Mesenchymal stem cell (in vitro differentiated cells and primary cell): ENCODE measurements at regions not wholly inside any gene's neighbourhood (a gene's known extent, or its start where the extent isn't known, plus 50 kb on each side); places are given as distances from the start of the nearest gene placed in this dataset.

Experiments
- DNase-seq: peaks from one replicate; pipeline ENCODE4 v3.0.0-alpha.2; 2013
- H2AFZ ChIP-seq: one replicate; pipeline ENCODE4 v1.6.1; 2013; ENCODE audit warnings: low read depth, mild to moderate bottlenecking, control low read depth, inconsistent platforms, low read length, moderate library complexity
- H2AK5ac ChIP-seq: 2 replicates; pipeline ENCODE4 v1.6.1; 2013; ENCODE audit warnings: low read length, moderate library complexity, mild to moderate bottlenecking, inconsistent platforms; ENCODE audit not compliant: severe bottlenecking
- H2BK120ac ChIP-seq: one replicate; pipeline ENCODE4 v1.6.1; 2013; ENCODE audit warnings: low read depth, mild to moderate bottlenecking, inconsistent platforms, low read length, moderate library complexity
- H2BK12ac ChIP-seq, 2 experiments: one replicate each; pipeline ENCODE4 v1.6.1; 2013; ENCODE audit warnings: inconsistent platforms in 2 of 2, low read length in 2 of 2, mild to moderate bottlenecking in 2 of 2, moderate library complexity in 2 of 2, control low read depth in 1 of 2
- H2BK15ac ChIP-seq: one replicate; pipeline ENCODE4 v1.6.1; 2013; ENCODE audit warnings: mild to moderate bottlenecking, low read depth, inconsistent platforms; ENCODE audit not compliant: poor library complexity, severe bottlenecking
- H2BK5ac ChIP-seq: 2 replicates; pipeline ENCODE4 v1.6.1; 2013; ENCODE audit warnings: low read depth, mild to moderate bottlenecking, low read length, control low read depth, inconsistent platforms; ENCODE audit not compliant: poor library complexity, severe bottlenecking
- H3K14ac ChIP-seq, 2 experiments: one replicate each; pipeline ENCODE4 v1.6.1; 2013; ENCODE audit warnings: inconsistent platforms in 2 of 2, low read length in 2 of 2, control low read depth in 1 of 2, mild to moderate bottlenecking in 1 of 2, moderate library complexity in 1 of 2
- H3K18ac ChIP-seq, 2 experiments: one replicate each; pipeline ENCODE4 v1.6.1; 2013; ENCODE audit warnings: inconsistent platforms in 2 of 2, low read length in 2 of 2, control low read depth in 1 of 2, low read depth in 1 of 2, mild to moderate bottlenecking in 1 of 2
- H3K23ac ChIP-seq, 2 experiments: one replicate each; pipeline ENCODE4 v1.6.1; 2013; ENCODE audit warnings: inconsistent platforms in 2 of 2, low read length in 2 of 2, mild to moderate bottlenecking in 2 of 2, moderate library complexity in 2 of 2, control low read depth in 1 of 2
- H3K27ac ChIP-seq: 2 replicates; pipeline ENCODE4 v1.5.1; 2013; ENCODE audit warnings: mild to moderate bottlenecking, moderate library complexity, low read length, control low read depth, inconsistent platforms; ENCODE audit not compliant: poor library complexity, severe bottlenecking
- H3K27me3 ChIP-seq, 2 experiments: 2 replicates each; pipeline versions ENCODE4 v1.6.1 to v1.7.0; 2013; ENCODE audit warnings: low read length in 2 of 2, mild to moderate bottlenecking in 2 of 2, moderate library complexity in 2 of 2, control low read depth in 1 of 2, inconsistent platforms in 1 of 2; ENCODE audit not compliant: control insufficient read depth in 1 of 2, insufficient read depth in 1 of 2
- H3K36me3 ChIP-seq, 2 experiments: 2 replicates each; pipeline versions ENCODE4 v1.6.1 to v1.7.0; 2013; ENCODE audit warnings: low read length in 2 of 2, control low read depth in 1 of 2, inconsistent platforms in 1 of 2, low read depth in 1 of 2, mild to moderate bottlenecking in 1 of 2; ENCODE audit not compliant: insufficient read depth in 2 of 2, control insufficient read depth in 1 of 2
- H3K4ac ChIP-seq, 2 experiments: one replicate each; pipeline ENCODE4 v1.6.1; 2013; ENCODE audit warnings: inconsistent platforms in 2 of 2, low read length in 2 of 2, mild to moderate bottlenecking in 2 of 2, moderate library complexity in 2 of 2, control low read depth in 1 of 2, low read depth in 1 of 2
- H3K4me1 ChIP-seq: 2 replicates; pipeline ENCODE4 v1.6.1; 2013; ENCODE audit warnings: low read depth, low read length, control low read depth; ENCODE audit not compliant: control insufficient read depth, insufficient read depth
- H3K4me2 ChIP-seq: 2 replicates; pipeline ENCODE4 v1.6.1; 2013; ENCODE audit warnings: low read length, mild to moderate bottlenecking, inconsistent platforms; ENCODE audit not compliant: poor library complexity, severe bottlenecking
- H3K4me3 ChIP-seq, 2 experiments: 2 replicates each; pipeline versions ENCODE4 v1.5.1 to v1.7.0; 2013; ENCODE audit warnings: low read length in 2 of 2, mild to moderate bottlenecking in 2 of 2, control low read depth in 1 of 2, low read depth in 1 of 2; ENCODE audit not compliant: insufficient read depth in 1 of 2
- H3K79me1 ChIP-seq: replicated peaks from 2 replicates; pipeline ENCODE4 v1.6.1; 2013; ENCODE audit warnings: mild to moderate bottlenecking, control low read depth, low read length, inconsistent platforms; ENCODE audit not compliant: poor library complexity, severe bottlenecking
- H3K9ac ChIP-seq: 2 replicates; pipeline ENCODE4 v1.7.0; 2013; ENCODE audit warnings: mild to moderate bottlenecking, low read length, moderate library complexity
- H3K9me3 ChIP-seq: 2 replicates; pipeline ENCODE4 v1.7.0; 2013; ENCODE audit warnings: mild to moderate bottlenecking, low read length; ENCODE audit not compliant: control insufficient read depth
- H4K8ac ChIP-seq: one replicate; pipeline ENCODE4 v1.6.1; 2013; ENCODE audit warnings: inconsistent platforms, mild to moderate bottlenecking, low read length, moderate library complexity
- H4K91ac ChIP-seq: one replicate; pipeline ENCODE4 v1.6.1; 2013; ENCODE audit warnings: mild to moderate bottlenecking, low read length, inconsistent platforms
- WGBS: methylation state at CpG from one replicate; pipeline ENCODE4 v1.1.7; 2013; ENCODE audit warnings: mixed read lengths; 5-methylcytosine and 5-hydroxymethylcytosine counted together

DNA sequence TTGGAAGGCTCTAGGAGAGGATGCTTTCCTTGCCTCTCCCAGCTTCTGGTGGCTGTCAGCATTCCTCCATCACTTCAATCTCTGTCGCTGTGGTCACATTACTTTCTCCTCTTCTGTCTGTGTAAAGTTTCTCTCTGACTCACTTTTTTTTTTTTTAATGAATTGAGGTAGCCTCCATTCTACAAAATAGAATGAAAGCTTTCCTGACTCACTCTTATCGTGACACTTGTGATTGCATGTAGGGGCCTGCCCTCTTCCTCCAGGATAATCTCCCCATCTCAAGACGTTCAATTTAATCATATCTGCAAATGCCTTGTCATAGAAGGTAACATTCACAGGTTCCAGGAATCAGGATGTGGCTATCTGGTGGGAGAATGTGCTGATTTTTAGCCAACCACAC is 153.5 kb upstream of the HMGA2 start:
- H3K14ac ChIP-seq = no peak overlapping the region
- H2AK5ac ChIP-seq = no peak overlapping the region
- peak overlapping the region; percentile 59 to 71 for H2BK12ac ChIP-seq
- H3K79me1 ChIP-seq = no peaks in the 10 kb centered on the region
- H4K8ac ChIP-seq = peak overlapping the region; percentile 24
- peak overlapping the region in 1 of 2 experiments; percentile 32 for H3K4ac ChIP-seq
- H3K4me1 ChIP-seq = peaks cover 2% of the 10 kb centered on the region
- no peaks in the 10 kb centered on the region for H3K9me3 ChIP-seq
- H3K18ac ChIP-seq = peak overlapping the region; percentile 18 to 72
- H3K4me2 ChIP-seq = no peak overlapping the region
- H2BK120ac ChIP-seq = peak overlapping the region; percentile 71
- no peak overlapping the region for H3K23ac ChIP-seq
- H3K36me3 ChIP-seq = no peaks in the 10 kb centered on the region
- no peak overlapping the region for H2BK15ac ChIP-seq
- no peak overlapping the region for H3K9ac ChIP-seq
- peak overlapping the region; percentile 34 for H4K91ac ChIP-seq
- H3K27ac ChIP-seq = no peak overlapping the region
- peak; percentile 38 for DNase-seq
- H3K27me3 ChIP-seq = no peaks in the 10 kb centered on the region
- H2AFZ ChIP-seq = no peak overlapping the region
- no peak overlapping the region for H3K4me3 ChIP-seq
- WGBS = 27% methylated on average over 2 of the region's 3 CpGs
- no peak overlapping the region for H2BK5ac ChIP-seq

DNA sequence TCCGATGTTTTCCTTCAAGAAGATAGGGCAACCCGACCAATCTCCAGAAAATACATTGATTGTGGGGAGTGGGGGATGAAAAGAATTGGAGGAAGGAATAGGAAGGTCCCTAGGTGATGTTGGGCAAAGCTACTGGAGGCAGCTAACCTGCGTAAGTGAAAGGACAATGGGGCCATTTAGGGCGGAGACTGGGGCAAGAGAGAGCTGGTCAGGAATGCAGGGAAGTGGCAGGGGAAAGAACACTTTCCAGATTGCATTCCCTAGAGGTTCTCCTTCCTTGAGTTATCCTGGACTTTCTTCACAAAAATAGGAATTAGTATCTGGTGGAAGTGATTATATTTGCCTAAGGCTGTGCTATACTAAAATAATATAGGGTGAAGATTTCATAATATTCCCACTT is 151.8 kb upstream of the HMGA2 start:
- Histone ChIP-seq H2AK5ac (peak overlapping the region; percentile 2), H3K14ac (no peak overlapping the region), H2AFZ (no peak overlapping the region), H4K91ac (no peak overlapping the region), H3K9me3 (no peaks in the 10 kb centered on the region), H3K9ac (no peak overlapping the region), H3K27me3 (no peaks in the 10 kb centered on the region), H2BK5ac (no peak overlapping the region), H2BK15ac (no peak overlapping the region), H2BK120ac (no peak overlapping the region), H3K36me3 (no peaks in the 10 kb centered on the region), H3K18ac (peak overlapping the region in 1 of 2 experiments; percentile 41), H3K4me2 (no peak overlapping the region), H3K79me1 (no peaks in the 10 kb centered on the region), H3K27ac (no peak overlapping the region), H3K4me3 (no peak overlapping the region), H3K4me1 (peaks cover 2% of the 10 kb centered on the region), H3K23ac (no peak overlapping the region), H2BK12ac (peak overlapping the region; percentile 2 to 11), H3K4ac (no peak overlapping the region), H4K8ac (no peak overlapping the region)
- WGBS = 94% methylated on average over 4 of the region's 4 CpGs
- DNase-seq = no peak

DNA sequence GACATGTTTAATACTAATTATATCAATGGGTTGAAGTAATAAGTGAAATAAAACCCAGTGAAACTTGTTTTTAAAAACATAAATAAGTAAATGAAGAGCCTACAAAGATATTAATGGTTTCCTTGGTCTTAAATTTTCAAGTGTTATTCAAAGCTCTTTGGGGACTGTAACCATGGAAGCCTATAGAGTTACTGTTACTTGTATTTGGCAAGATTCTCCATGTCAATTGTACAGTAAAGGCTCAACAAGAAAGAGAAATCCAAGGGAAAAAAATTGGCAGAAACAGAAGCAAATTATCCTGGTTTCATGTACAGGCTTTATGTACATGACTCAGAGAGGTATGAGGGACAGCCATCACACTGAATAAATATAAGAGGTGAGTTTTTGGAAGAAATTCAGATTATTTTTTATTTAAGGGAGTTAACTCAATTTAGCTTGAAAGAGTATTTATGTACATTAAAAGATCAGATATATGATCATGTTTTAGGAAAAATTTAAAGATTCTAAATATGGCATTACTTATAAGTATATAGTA is 151.1 kb upstream of the HMGA2 start:
- no peak overlapping the region for H3K4ac ChIP-seq
- no peak overlapping the region for H3K18ac ChIP-seq
- no peak for DNase-seq
- no peak overlapping the region for H4K8ac ChIP-seq
- H3K4me1 ChIP-seq = peaks cover 2% of the 10 kb centered on the region
- no peak overlapping the region for H2BK12ac ChIP-seq
- H3K27ac ChIP-seq = no peak overlapping the region
- no peak overlapping the region for H3K14ac ChIP-seq
- H3K9ac ChIP-seq = peak overlapping the region; percentile 52
- no peak overlapping the region for H3K4me2 ChIP-seq
- no peaks in the 10 kb centered on the region for H3K27me3 ChIP-seq
- no peaks in the 10 kb centered on the region for H3K36me3 ChIP-seq
- H4K91ac ChIP-seq = no peak overlapping the region
- H2BK120ac ChIP-seq = no peak overlapping the region
- no peaks in the 10 kb centered on the region for H3K79me1 ChIP-seq
- H3K9me3 ChIP-seq = no peaks in the 10 kb centered on the region
- no peak overlapping the region for H2BK15ac ChIP-seq
- H3K23ac ChIP-seq = no peak overlapping the region
- no peak overlapping the region for H2AK5ac ChIP-seq
- H3K4me3 ChIP-seq = no peak overlapping the region
- H2AFZ ChIP-seq = no peak overlapping the region
- H2BK5ac ChIP-seq = no peak overlapping the region

DNA sequence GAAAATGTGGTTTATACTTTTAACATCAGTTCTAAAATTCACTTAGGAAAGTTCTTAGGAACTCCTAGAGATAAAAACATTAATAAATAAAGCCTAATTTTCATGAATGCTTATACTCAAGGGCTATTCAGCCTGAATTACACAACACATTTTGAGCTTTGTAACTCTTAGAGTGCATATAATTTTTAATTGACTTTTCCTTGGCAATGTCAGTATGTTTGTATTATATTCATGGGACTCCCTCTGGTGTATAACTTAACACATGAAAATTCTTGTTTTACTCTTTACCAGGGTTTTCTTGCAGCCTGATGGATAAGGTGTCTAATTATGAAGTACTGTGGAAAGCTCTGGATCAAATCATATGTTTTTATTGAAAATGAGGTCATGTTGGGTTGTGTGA is 150.6 kb upstream of the HMGA2 start:
- Histone ChIP-seq H2BK5ac (no peak overlapping the region), H2BK15ac (no peak overlapping the region), H3K79me1 (no peaks in the 10 kb centered on the region), H3K27me3 (no peaks in the 10 kb centered on the region), H2AFZ (no peak overlapping the region), H2BK12ac (no peak overlapping the region), H3K9ac (peak overlapping the region; percentile 52), H3K4me2 (no peak overlapping the region), H3K23ac (no peak overlapping the region), H3K4me1 (peaks cover 2% of the 10 kb centered on the region), H4K91ac (no peak overlapping the region), H3K27ac (no peak overlapping the region), H3K36me3 (no peaks in the 10 kb centered on the region), H4K8ac (no peak overlapping the region), H2AK5ac (no peak overlapping the region), H3K4ac (no peak overlapping the region), H3K4me3 (no peak overlapping the region), H3K18ac (no peak overlapping the region), H3K14ac (no peak overlapping the region), H2BK120ac (no peak overlapping the region), H3K9me3 (no peaks in the 10 kb centered on the region)
- DNase-seq = peak; percentile 37
